CD4-positive, alpha-beta T cell (primary cell): ENCODE measurements at regions not wholly inside any gene's neighbourhood (a gene's known extent, or its start where the extent isn't known, plus 50 kb on each side); places are given as distances from the start of the nearest gene placed in this dataset.

Experiments used
- ATAC-seq: fragments of 200-7000 bp; cut with Tn5 transposase; one replicate; pipeline ENCODE4 v1.10.0; 2022; ENCODE audit warnings: mild to moderate bottlenecking; ENCODE audit not compliant: poor library complexity
- CTCF ChIA-PET: fragments of 350-600 bp; sonication (Branson Sonifier 250); formaldehyde crosslinking; loops from one replicate; lab custom pipeline; 2021; ENCODE audit warnings: antibody characterized with exemption, inconsistent platforms; lab: Charles Lee
- POLR2A ChIA-PET: fragments of 350-600 bp; sonication (Branson Sonifier 250); formaldehyde crosslinking; loops from one replicate; lab custom pipeline; 2021; ENCODE audit warnings: antibody characterized with exemption, inconsistent platforms; lab: Charles Lee
- DNase-seq, 14 experiments: peaks; one replicate each; pipeline ENCODE4 v3.0.0-alpha.2; 2013 to 2020; ENCODE audit warnings: mixed read lengths in 2 of 14
- H3K27ac ChIP-seq, 2 donors: one replicate each; pipeline versions ENCODE4 v1.5.1 to v1.7.0; 2013; ENCODE audit warnings: low read length in 2 of 2, low read depth in 1 of 2, mild to moderate bottlenecking in 1 of 2
- H3K27me3 ChIP-seq, 2 experiments: 1 replicate in 1 of 2; 2 replicates in 1 of 2; pipeline versions ENCODE4 v1.6.1 to v1.7.0; 2013; ENCODE audit warnings: low read length in 2 of 2, control low read depth in 1 of 2, mild to moderate bottlenecking in 1 of 2, moderate library complexity in 1 of 2; ENCODE audit not compliant: insufficient read depth in 2 of 2, control insufficient read depth in 1 of 2
- H3K36me3 ChIP-seq: one replicate; pipeline ENCODE4 v1.6.1; 2013; ENCODE audit warnings: low read length, control low read depth; ENCODE audit not compliant: insufficient read depth
- H3K4me1 ChIP-seq: one replicate; pipeline ENCODE4 v1.6.1; 2013; ENCODE audit warnings: low read length, control low read depth; ENCODE audit not compliant: insufficient read depth
- H3K4me3 ChIP-seq: one replicate; pipeline ENCODE4 v1.5.1; 2013; ENCODE audit warnings: mild to moderate bottlenecking, low read length, moderate library complexity
- H3K9me3 ChIP-seq, 2 experiments: 1 replicate in 1 of 2; 2 replicates in 1 of 2; pipeline versions ENCODE4 v1.6.1 to v1.7.0; 2013; ENCODE audit warnings: low read length in 2 of 2, mild to moderate bottlenecking in 2 of 2, control low read depth in 1 of 2, moderate library complexity in 1 of 2; ENCODE audit not compliant: control insufficient read depth in 1 of 2, insufficient read depth in 1 of 2
- H3K27ac Mint-ChIP-seq: one replicate; pipeline ENCODE4 v1.8.0; 2020; ENCODE audit warnings: mixed read lengths
- H3K27me3 Mint-ChIP-seq: one replicate; pipeline ENCODE4 v1.8.0; 2021; ENCODE audit warnings: mixed read lengths
- H3K36me3 Mint-ChIP-seq: one replicate; pipeline ENCODE4 v1.8.0; 2021; ENCODE audit warnings: low read depth, mixed read lengths
- H3K4me1 Mint-ChIP-seq: one replicate; pipeline ENCODE4 v1.8.0; 2021; ENCODE audit warnings: low read depth, mixed read lengths
- H3K4me3 Mint-ChIP-seq: one replicate; pipeline ENCODE4 v1.8.0; 2020; ENCODE audit warnings: mild to moderate bottlenecking, mixed read lengths
- H3K9me3 Mint-ChIP-seq: one replicate; pipeline ENCODE4 v1.8.0; 2020; ENCODE audit warnings: mixed read lengths
- intact Hi-C, 2 experiments: fragments of 100-400 bp; cut with DNase I in 1 of 2; cut with micrococcal nuclease in 1 of 2; formaldehyde crosslinking; loops; one replicate each; pipeline versions ENCODE4 v1.15.1 to v1.9.0; 2023 to 2025; cut with DNase I, micrococcal nuclease
- TF ChIP-seq, protein P1 (sequence below): fragments of 200-600 bp; IDR thresholded peaks from one replicate; pipeline ENCODE4 v1.8.0; 2022; ENCODE audit warnings: antibody characterized with exemption, mild to moderate bottlenecking

DNA sequence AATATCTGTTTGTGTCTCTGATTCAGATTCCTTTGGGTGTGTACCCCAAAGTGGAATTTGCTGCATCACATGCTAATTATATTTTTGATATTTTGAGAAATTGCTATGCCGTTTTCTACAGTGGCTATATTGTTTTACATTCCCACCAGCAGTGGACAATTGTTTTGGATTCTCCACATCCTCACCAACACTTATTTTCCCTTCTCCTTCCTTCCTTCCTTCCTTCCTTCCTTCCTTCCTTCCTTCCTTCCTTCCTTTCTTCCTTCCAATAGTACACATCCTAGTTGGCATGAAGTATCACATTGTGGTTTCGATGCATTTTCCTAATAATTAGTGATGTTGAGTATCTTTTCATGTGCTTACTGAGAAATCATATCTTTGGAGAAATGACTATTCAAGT is 535.5 kb downstream of the SH2D4B start:
- ATAC-seq, result no peak
- intact Hi-C loops, result no loop called here
- Mint-ChIP-seq H3K4me1 (no peaks in the 10 kb centered on the region), H3K4me3 (no peak overlapping the region), H3K9me3 (no peaks in the 10 kb centered on the region), H3K27ac (no peak overlapping the region), H3K27me3 (no peaks in the 10 kb centered on the region), H3K36me3 (no peaks in the 10 kb centered on the region)
- no peak overlapping the region for H3K4me3 ChIP-seq
- H3K4me1 ChIP-seq, result no peaks in the 10 kb centered on the region
- ChIA-PET CTCF (no interaction called here), POLR2A (no interaction called here)
- no peaks in the 10 kb centered on the region for H3K9me3 ChIP-seq
- H3K27me3 ChIP-seq, result no peaks in the 10 kb centered on the region
- TF ChIP-seq, protein P1, sequence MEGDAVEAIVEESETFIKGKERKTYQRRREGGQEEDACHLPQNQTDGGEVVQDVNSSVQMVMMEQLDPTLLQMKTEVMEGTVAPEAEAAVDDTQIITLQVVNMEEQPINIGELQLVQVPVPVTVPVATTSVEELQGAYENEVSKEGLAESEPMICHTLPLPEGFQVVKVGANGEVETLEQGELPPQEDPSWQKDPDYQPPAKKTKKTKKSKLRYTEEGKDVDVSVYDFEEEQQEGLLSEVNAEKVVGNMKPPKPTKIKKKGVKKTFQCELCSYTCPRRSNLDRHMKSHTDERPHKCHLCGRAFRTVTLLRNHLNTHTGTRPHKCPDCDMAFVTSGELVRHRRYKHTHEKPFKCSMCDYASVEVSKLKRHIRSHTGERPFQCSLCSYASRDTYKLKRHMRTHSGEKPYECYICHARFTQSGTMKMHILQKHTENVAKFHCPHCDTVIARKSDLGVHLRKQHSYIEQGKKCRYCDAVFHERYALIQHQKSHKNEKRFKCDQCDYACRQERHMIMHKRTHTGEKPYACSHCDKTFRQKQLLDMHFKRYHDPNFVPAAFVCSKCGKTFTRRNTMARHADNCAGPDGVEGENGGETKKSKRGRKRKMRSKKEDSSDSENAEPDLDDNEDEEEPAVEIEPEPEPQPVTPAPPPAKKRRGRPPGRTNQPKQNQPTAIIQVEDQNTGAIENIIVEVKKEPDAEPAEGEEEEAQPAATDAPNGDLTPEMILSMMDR, result no peak
- H3K36me3 ChIP-seq, result no peaks in the 10 kb centered on the region
- no peak for DNase-seq
- no peak overlapping the region for H3K27ac ChIP-seq

GRCh38 chr10:81081887-81082620 is 544.4 kb downstream of the SH2D4B start:
- Histone ChIP-seq H3K36me3 (no peaks in the 10 kb centered on the region), H3K4me1 (no peaks in the 10 kb centered on the region), H3K4me3 (no peak overlapping the region), H3K27ac (no peak overlapping the region), H3K27me3 (no peaks in the 10 kb centered on the region), H3K9me3 (peaks cover 3 to 24% of the 10 kb centered on the region in 2 experiments)
- no peaks in the 10 kb centered on the region for H3K4me1 Mint-ChIP-seq
- H3K4me3 Mint-ChIP-seq, result no peak overlapping the region
- H3K36me3 Mint-ChIP-seq, result no peaks in the 10 kb centered on the region
- no peak for ATAC-seq
- no peaks in the 10 kb centered on the region for H3K27me3 Mint-ChIP-seq
- peaks cover 2% of the 10 kb centered on the region for H3K9me3 Mint-ChIP-seq
- DNase-seq, result no peak
- POLR2A ChIA-PET, result no interaction called here
- intact Hi-C loops, result no loop called here
- H3K27ac Mint-ChIP-seq, result no peak overlapping the region
- TF ChIP-seq, protein P1, result no peak
- CTCF ChIA-PET, result no interaction called here

DNA sequence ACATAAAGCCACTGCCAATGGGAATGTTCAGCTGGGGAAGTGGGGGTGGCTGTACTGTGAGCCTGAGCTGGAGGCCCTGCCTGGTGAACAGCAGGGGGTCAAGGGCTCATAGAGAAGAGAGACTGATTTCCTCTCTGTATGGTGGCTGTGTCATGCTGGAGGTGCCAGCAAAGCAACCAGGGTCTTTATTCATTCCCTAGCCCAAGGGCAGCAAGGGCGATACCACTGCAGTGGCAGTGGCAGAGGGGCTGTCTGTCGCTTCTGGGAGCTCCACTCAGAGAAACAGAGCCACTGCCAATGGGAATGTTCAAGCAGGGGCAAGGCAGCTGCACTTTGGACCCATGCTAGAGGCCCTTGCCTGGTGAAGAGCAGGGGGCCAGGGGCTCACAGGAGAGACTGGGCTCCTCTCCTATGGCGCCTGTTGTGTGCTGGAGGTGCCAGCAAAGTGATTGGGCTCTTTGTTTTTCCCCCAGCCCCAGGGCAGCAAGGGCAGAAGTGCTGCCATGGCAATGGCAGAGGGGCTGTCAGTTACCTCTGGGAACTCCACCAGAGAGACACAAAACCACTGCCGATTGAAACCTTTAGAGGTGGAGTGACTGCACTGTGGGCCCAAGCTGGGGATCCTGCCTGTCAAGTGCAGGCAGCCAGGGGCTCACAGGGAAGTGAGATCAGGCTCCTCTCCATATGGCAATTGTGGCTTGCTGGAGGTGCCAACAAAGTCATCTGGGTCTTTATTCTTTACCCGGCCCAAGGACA is 545.1 kb downstream of the SH2D4B start:
- ATAC-seq (no peak), DNase-seq (no peak)
- no peaks in the 10 kb centered on the region for H3K27me3 Mint-ChIP-seq

More for the DNA sequence above, 545.1 kb downstream of the SH2D4B start:
- H3K27ac Mint-ChIP-seq, result no peak overlapping the region
- Histone ChIP-seq H3K4me3 (no peak overlapping the region), H3K27ac (no peak overlapping the region), H3K36me3 (no peaks in the 10 kb centered on the region), H3K9me3 (peaks cover 3 to 24% of the 10 kb centered on the region in 2 experiments), H3K27me3 (no peaks in the 10 kb centered on the region), H3K4me1 (no peaks in the 10 kb centered on the region)
- H3K4me3 Mint-ChIP-seq, result no peak overlapping the region
- no peaks in the 10 kb centered on the region for H3K36me3 Mint-ChIP-seq
- intact Hi-C loops, result no loop called here
- H3K9me3 Mint-ChIP-seq, result peaks cover 2% of the 10 kb centered on the region
- no peaks in the 10 kb centered on the region for H3K4me1 Mint-ChIP-seq
- CTCF ChIA-PET, result no interaction called here
- TF ChIP-seq, protein P1, result no peak
- POLR2A ChIA-PET, result no interaction called here
